HepG2 (cell line): ENCODE measurements at regions not wholly inside any gene's neighbourhood (a gene's known extent, or its start where the extent isn't known, plus 50 kb on each side); places are given as distances from the start of the nearest gene placed in this dataset.

Experiments used
- ARID5B ChIP-seq: IDR thresholded peaks from 2 replicates; pipeline ENCODE4 v1.4.0; 2020; ENCODE audit warnings: mild to moderate bottlenecking, missing genetic modification reagents
- CC2D1A ChIP-seq: sonication (generic); formaldehyde crosslinking; IDR thresholded peaks from 2 replicates; pipeline ENCODE4 v1.8.1; 2023; ENCODE audit warnings: mild to moderate bottlenecking, missing genetic modification reagents
- CENPT ChIP-seq: sonication (generic); formaldehyde crosslinking; IDR thresholded peaks from 2 replicates; pipeline ENCODE4 v1.8.0; 2022; ENCODE audit warnings: low read depth, mild to moderate bottlenecking, moderate library complexity, missing genetic modification reagents
- CREM ChIP-seq, 2 experiments: sonication (generic) in 1 of 2; formaldehyde crosslinking in 1 of 2; IDR thresholded peaks; 2 replicates each; pipeline versions ENCODE4 v1.4.0 to v1.6.1; 2016 to 2020; ENCODE audit warnings: antibody characterized with exemption in 1 of 2, mild to moderate bottlenecking in 1 of 2, missing genetic modification reagents in 1 of 2
- ESRRA ChIP-seq: sonication (generic); formaldehyde crosslinking; IDR thresholded peaks from 2 replicates; pipeline ENCODE4 v1.5.1; 2020; ENCODE audit warnings: mild to moderate bottlenecking, low read depth, missing genetic modification reagents
- HNF4G ChIP-seq, 2 experiments: sonication (generic) in 1 of 2; formaldehyde crosslinking in 1 of 2; IDR thresholded peaks; 2 replicates each; pipeline versions ENCODE4 v1.4.0 to v1.6.1; 2011 to 2020; ENCODE audit warnings: borderline replicate concordance in 2 of 2, low read depth in 2 of 2, mild to moderate bottlenecking in 2 of 2, low read length in 1 of 2, missing genetic modification reagents in 1 of 2, moderate library complexity in 1 of 2
- JDP2 ChIP-seq: sonication (generic); formaldehyde crosslinking; IDR thresholded peaks from 2 replicates; pipeline ENCODE4 v1.8.1; 2022; ENCODE audit warnings: missing genetic modification reagents, borderline replicate concordance
- JUND ChIP-seq: sonication (generic); formaldehyde crosslinking; IDR thresholded peaks from 2 replicates; pipeline ENCODE4 v1.8.0; 2022; ENCODE audit warnings: mild to moderate bottlenecking, missing genetic modification reagents
- MLX ChIP-seq: IDR thresholded peaks from 2 replicates; pipeline ENCODE4 v1.6.1; 2016
- PLRG1 ChIP-seq: fragments of 450-650 bp; conservative IDR thresholded peaks from 2 replicates; pipeline ENCODE4 v1.6.1; 2016
- RAD21 ChIP-seq: fragments of 450-650 bp; formaldehyde crosslinking; IDR thresholded peaks from 2 replicates; pipeline ENCODE4 v1.5.0; 2020; ENCODE audit warnings: mild to moderate bottlenecking
- RARG ChIP-seq: sonication (generic); formaldehyde crosslinking; IDR thresholded peaks from 2 replicates; pipeline ENCODE4 v1.4.0; 2020; ENCODE audit warnings: low read depth, mild to moderate bottlenecking, missing genetic modification reagents
- REST ChIP-seq, 2 experiments: IDR thresholded peaks; 2 replicates each; pipeline ENCODE4 v1.6.1; 2011 to 2012; ENCODE audit warnings: low read length in 2 of 2, borderline replicate concordance in 1 of 2, low read depth in 1 of 2, mild to moderate bottlenecking in 1 of 2, moderate library complexity in 1 of 2
- SMAD1 ChIP-seq: sonication (generic); formaldehyde crosslinking; IDR thresholded peaks from 2 replicates; pipeline ENCODE4 v1.4.0; 2020; ENCODE audit warnings: missing genetic modification reagents, low read depth, mild to moderate bottlenecking, borderline replicate concordance
- STAT5B ChIP-seq: sonication (generic); formaldehyde crosslinking; IDR thresholded peaks from 2 replicates; pipeline ENCODE4 v1.4.0; 2020; ENCODE audit warnings: missing genetic modification reagents
- ZBTB7B ChIP-seq: sonication (generic); formaldehyde crosslinking; IDR thresholded peaks from 2 replicates; pipeline ENCODE4 v1.4.0; 2020; ENCODE audit warnings: missing genetic modification reagents
- ZFP36L1 ChIP-seq: sonication (generic); formaldehyde crosslinking; IDR thresholded peaks from 2 replicates; pipeline ENCODE4 v1.8.0; 2022; ENCODE audit warnings: mild to moderate bottlenecking, missing genetic modification reagents, moderate library complexity
- ZMYM4 ChIP-seq: sonication (generic); formaldehyde crosslinking; IDR thresholded peaks from 2 replicates; pipeline ENCODE4 v1.8.1; 2023; ENCODE audit warnings: mild to moderate bottlenecking, missing genetic modification reagents
- ZNF33B ChIP-seq: sonication (generic); formaldehyde crosslinking; IDR thresholded peaks from 2 replicates; pipeline ENCODE4 v1.5.1; 2020; ENCODE audit warnings: mild to moderate bottlenecking, missing genetic modification reagents
- ZNF549 ChIP-seq: sonication (generic); formaldehyde crosslinking; IDR thresholded peaks from 2 replicates; pipeline ENCODE4 v1.5.0; 2020; ENCODE audit warnings: missing genetic modification reagents
- ZNF740 ChIP-seq: sonication (generic); formaldehyde crosslinking; IDR thresholded peaks from 2 replicates; pipeline ENCODE4 v1.4.0; 2020; ENCODE audit warnings: missing genetic modification reagents

GRCh38 chr20:53786445-53787267 lies 193.0 kb upstream of the ZNF217 start (continued):
- TF ChIP-seq ZNF740 (no peak; the same call in 1 of the 2 replicates), ZNF549 (no peak), ZNF33B (CRISPR knock-in tag) (no peak), JUND (CRISPR knock-in tag) (peak; percentile 42; the same call in 1 of the 2 replicates), STAT5B (CRISPR knock-in tag) (no peak), CREM (IDR thresholded peaks at IDR 0.05) (peak; percentile 40), CREM (CRISPR knock-in tag; IDR thresholded peaks at IDR 0.05) (no peak), RAD21 (CRISPR knock-in tag) (peak; percentile 40), ARID5B (CRISPR knock-in tag) (peak; percentile 61), CC2D1A (CRISPR knock-in tag) (peak; percentile 81; the same call in 1 of the 2 replicates), REST (IDR thresholded peaks at IDR 0.05; ENCODE audit: borderline replicate concordance in 1 of 2, low read depth in 1 of 2, low read length in 2 of 2) (no peak), SMAD1 (CRISPR knock-in tag) (no peak), CENPT (no peak), ZFP36L1 (CRISPR knock-in tag) (0 out of 2 replicates have a peak, but pooled peaks have one; percentile 60), ZBTB7B (CRISPR knock-in tag) (0 out of 2 replicates have a peak, but pooled peaks have one; percentile 14), RARG (CRISPR knock-in tag) (peak; percentile 86; the same call in 1 of the 2 replicates), PLRG1 (no peak), MLX (peak; percentile 91), HNF4G (IDR thresholded peaks at IDR 0.05; ENCODE audit: borderline replicate concordance, low read depth, low read length) (peak; percentile 93), HNF4G (CRISPR knock-in tag; IDR thresholded peaks at IDR 0.05; ENCODE audit: borderline replicate concordance, low read depth) (no peak; the same call in 1 of the 2 replicates), ZMYM4 (CRISPR knock-in tag) (peak; percentile 19; the same call in 1 of the 2 replicates), JDP2 (CRISPR knock-in tag) (no peak), ESRRA (CRISPR knock-in tag) (peak; percentile 89; the same call in 1 of the 2 replicates)
